ENCODE measurements at regions not wholly inside any gene's neighbourhood (a gene's known extent, or its start where the extent isn't known, plus 50 kb on each side); places are given as distances from the start of the nearest gene placed in this dataset.

- DNase-seq (ENCODE audit: low read depth) = no peak
Measured at GRCh38 chr1:55624766-55625165, 409.6 kb upstream of the USP24 start.

- DNase-seq (ENCODE audit: low read depth) = no peak
Measured at GRCh38 chr1:55623311-55623710, 408.1 kb upstream of the USP24 start.

DNA sequence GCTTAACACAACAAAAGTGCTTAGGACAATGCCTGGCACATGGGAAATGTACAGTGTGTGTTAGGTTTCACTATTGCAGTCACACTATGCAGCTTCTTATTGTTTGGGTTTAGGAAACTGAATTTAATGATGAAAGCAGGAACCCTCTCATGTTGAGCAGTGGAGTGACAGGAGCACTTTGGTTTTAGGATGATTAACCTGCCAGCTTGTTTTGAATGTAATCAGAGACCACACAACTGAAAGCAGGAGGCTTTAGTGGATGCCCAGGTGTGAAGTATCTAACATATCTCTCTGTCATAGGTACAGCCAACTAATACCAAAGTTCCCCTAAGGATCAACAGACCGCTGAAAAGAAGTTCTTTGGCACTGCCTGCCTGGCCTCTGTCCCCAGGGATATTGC is 406.9 kb upstream of the USP24 start:
- no peak for DNase-seq (ENCODE audit: low read depth)

- DNase-seq (ENCODE audit: low read depth) = no peak
Measured at GRCh38 chr1:55618199-55618598, 403.0 kb upstream of the USP24 start.

DNA sequence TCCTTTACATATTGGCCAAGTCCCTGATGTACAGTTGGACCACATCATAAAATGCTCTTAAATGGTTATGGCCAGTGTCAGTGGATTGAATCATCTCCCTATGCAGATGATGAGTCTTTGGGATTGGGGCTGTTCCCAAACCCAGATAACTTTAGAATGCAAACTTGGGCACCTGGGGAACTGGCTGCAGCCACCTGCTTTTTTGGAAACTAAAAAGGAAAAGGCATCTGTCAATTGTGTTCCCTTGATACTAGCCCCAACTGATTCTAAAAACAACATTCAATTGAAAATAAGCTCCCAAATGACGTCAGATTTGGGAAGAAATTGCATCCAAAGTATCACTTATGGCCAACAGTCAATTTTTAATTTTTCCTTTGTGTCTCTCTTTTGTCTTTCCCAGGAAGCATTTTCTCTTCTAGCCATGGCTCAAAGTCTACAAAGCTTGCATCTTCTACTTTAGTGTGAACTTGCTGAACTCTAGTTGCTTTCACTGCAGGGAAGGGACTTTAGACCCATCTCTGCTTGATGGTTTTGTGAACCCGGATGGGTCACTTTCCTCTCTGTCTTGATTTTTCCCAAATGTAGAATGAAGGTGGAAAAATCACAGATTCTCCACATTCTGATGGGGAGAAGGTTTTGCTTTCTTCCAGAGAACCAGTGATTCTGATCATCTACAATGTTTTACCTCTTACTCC is 402.3 kb upstream of the USP24 start:
- no peak for DNase-seq (ENCODE audit: low read depth)

- no peak for DNase-seq (ENCODE audit: low read depth)
Measured at GRCh38 chr1:55612988-55613387, 397.8 kb upstream of the USP24 start.

DNA sequence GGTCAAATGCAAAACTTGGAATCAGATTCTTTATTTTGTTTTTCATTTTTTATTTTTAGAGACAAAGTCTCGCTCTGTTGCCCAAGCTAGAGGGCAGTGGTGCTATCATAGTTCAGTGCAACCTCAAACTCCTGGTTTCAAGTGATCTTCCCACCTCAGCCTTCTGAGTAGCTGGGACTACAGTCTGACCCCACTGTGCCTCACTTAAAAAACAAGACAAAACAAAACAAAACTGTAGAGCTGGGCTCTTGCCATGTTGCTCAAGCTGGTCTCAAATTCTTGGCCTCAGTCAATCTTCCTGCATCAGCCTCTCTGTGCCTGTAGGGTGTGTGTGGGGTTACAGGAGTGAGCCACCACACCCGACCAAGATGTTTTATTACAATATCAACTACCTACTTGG is 396.0 kb upstream of the USP24 start:
- DNase-seq (ENCODE audit: low read depth) = no peak

GRCh38 chr1:55610203-55610602 is 395.0 kb upstream of the USP24 start:
- DNase-seq (ENCODE audit: low read depth) = no peak

GRCh38 chr1:55609630-55610029 is 394.5 kb upstream of the USP24 start:
- no peak for DNase-seq (ENCODE audit: low read depth)

DNA sequence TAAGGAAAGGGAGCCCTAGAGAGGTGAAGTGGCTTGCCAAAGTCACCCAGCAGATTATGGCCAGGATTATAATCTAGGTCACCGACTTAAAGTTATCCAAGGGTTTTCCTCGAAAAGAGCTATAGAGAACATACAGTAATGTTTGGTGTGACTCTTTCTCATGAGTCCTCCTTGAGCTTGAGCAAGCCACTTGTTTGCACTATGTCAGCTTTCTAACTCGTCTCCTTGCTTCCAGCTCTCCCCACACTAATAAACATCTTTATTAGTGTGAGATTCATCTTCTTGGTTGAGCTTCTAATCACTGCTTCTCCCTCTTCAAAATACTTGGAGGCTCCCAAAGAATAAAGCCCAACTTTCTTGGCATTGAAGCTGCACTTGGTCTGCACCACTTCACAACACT is 390.0 kb upstream of the USP24 start:
- DNase-seq (ENCODE audit: low read depth) = no peak

GRCh38 chr1:55604749-55605148 is 389.6 kb upstream of the USP24 start:
- DNase-seq (ENCODE audit: low read depth) = no peak

GRCh38 chr1:55604179-55604578 is 389.0 kb upstream of the USP24 start:
- no peak for DNase-seq (ENCODE audit: low read depth)

GRCh38 chr1:55600242-55600641 is 385.1 kb upstream of the USP24 start:
- DNase-seq (ENCODE audit: low read depth) = no peak

GRCh38 chr1:55597910-55598309 is 382.7 kb upstream of the USP24 start:
- DNase-seq (ENCODE audit: low read depth) = no peak

DNA sequence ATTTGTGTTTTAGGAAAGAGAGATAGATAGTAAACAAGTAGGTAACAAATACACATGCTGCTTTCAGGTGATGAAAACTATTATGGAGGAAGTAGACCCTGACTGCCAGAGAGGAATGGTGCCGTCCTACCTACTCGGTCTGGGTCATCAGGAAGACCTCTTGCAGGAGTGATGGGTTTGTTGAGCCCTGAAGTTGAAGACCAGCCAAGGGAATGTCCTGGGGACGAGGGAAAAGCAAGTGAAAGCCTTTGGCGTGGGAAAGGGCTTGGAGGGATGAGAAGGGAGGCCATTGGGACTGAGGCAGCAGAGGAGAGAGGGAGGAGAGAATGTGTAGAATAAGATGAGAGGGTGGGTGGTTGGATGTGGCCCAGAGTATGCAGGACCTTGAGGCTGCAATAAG is 379.5 kb upstream of the USP24 start:
- DNase-seq (ENCODE audit: low read depth) = no peak

- no peak for DNase-seq (ENCODE audit: low read depth)
Measured at GRCh38 chr1:55593298-55593697, 378.1 kb upstream of the USP24 start.

DNA sequence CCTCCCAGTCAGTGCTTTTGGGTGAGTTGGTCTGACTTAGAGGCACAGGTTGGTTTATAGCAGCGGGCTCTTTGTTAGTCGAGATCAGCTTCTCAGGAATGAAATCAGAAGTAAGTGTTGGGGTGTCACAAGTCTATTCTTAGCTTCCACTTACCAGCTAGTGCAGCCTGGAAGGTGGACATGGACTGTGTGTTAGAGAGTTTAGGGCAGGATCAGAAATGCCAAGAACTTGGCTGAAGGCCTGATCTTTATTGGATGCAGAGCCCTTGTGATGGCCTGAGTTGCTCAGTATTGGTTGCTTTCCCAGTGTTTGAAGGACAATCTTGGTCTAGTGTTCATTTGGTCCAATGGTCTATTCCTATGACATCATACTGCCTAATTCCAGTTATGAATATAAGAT is 377.0 kb upstream of the USP24 start:
- DNase-seq (ENCODE audit: low read depth) = no peak

DNA sequence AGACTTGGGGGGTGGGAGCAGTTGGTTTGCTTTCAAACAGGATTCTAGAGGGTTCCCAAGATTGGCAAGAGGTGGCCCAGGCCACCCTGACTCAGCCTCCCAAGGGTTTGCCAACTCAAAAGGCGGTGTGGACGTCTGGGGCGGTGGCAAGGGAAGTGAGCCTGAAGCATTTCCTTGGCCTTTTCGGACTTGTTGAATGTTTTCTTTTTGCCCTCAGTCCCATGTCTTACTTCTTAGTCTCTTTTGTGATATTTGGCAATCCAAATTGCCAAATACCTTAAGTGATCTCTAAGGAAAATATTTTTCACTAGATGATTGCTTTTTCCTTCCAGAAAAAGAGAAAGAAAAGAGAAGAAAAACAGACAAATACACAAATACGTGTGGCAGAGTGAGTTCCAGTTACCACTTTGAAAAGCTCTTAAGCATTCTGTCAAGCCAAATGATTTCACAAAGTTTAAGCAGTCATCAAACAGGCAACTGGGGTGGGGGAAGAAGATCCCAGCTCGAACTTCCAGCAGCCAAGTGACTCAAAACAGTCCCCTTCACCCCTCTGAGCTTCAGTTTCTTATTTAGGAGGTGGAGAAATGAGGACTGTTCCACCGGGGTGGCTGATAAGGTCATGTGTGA is 374.6 kb upstream of the USP24 start:
- no peak for DNase-seq (ENCODE audit: low read depth)

DNA sequence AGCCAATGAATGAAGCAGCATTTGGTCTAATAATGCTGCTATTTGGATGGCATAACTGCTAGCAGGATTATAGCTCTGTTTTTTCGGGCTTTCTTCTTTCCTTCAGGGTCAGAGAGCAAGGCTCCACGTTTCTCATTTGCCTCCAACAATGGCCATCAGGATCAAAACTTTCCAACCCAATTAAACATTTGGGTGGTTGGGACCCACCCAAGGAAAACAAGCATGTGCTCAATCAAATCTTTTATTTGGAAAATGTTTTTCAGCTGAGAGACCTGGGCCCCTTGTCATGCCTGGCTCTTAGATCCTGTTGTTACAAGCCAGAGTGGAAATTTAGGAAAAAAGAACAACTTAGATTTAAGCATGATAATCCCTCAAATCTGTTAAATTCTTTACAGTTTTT is 373.1 kb upstream of the USP24 start:
- no peak for DNase-seq (ENCODE audit: low read depth)

- no peak for DNase-seq (ENCODE audit: low read depth)
Measured at GRCh38 chr1:55586771-55587170, 371.6 kb upstream of the USP24 start.

GRCh38 chr1:55585402-55585792 is 370.2 kb upstream of the USP24 start:
- no peak for DNase-seq (ENCODE audit: low read depth)

DNA sequence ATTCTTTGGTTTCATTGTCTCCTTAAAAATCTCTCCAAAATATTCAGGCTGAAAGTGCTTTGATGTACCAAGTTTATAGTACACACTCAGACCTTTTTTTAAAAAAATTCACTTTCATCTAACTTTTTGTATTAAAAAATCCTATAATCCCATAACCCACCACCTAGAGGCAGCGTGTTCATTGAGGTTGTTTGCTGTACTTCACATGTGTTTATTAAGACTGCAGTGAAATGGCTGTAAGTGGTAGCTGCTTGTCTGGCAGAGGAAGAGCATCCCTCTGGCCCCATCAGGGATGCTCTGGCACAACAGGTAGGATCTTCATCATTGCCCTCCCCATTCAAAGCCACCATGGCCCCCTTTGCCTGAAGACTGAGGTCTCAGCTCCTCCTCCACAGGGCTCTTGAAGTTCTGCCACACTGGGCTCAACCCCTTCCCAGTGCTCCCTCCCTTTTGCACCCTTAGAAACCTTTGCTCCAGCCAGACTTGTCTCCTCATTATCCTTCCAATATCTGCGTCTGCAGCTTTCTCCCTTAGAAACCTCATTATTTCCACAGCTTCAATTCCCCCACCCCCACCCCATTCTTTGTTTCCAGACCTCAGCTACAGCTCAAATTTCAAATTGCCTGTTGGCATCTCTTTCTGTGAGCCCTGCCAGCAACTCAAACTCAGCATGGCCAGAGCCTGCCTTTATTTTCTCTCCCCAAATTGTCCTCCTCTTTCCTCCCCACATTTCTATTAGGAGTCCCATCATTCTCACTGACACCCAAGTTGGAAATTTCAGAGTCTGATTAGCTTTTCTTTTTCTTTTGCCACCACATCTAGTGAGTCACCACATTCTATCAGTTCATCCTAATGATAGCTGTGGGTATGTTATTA is 369.6 kb upstream of the USP24 start:
- no peak for DNase-seq (ENCODE audit: low read depth)

GRCh38 chr1:55582084-55582483 is 366.9 kb upstream of the USP24 start:
- no peak for DNase-seq (ENCODE audit: low read depth)
